Stimulated activated memory B cell treated with anti-CD40 and anti-IgM and Interleukin-4, amounts not matched to agents 10 μg/mL and 1 μg/mL and 100 μg/mL, for 72 hours (primary cell): ENCODE measurements at regions not wholly inside any gene's neighbourhood (a gene's known extent, or its start where the extent isn't known, plus 50 kb on each side); places are given as distances from the start of the nearest gene placed in this dataset.
"Not testable (repeated sequence)": the region's sequence is repeated elsewhere in the genome, so short reads cannot be mapped to it uniquely, and the experiment has no call there.

Experiments used
- ATAC-seq: fragments of 150-1000 bp; cut with Tn5 transposase; 2 replicates; pipeline ENCODE4 v1.10.0; 2021
- H3K27ac Mint-ChIP-seq: one replicate; pipeline ENCODE4 v1.8.0; 2022; ENCODE audit warnings: mild to moderate bottlenecking, mixed read lengths
- H3K27me3 Mint-ChIP-seq: one replicate; pipeline ENCODE4 v1.8.0; 2022; ENCODE audit warnings: mixed read lengths
- H3K36me3 Mint-ChIP-seq: one replicate; pipeline ENCODE4 v1.8.0; 2022; ENCODE audit warnings: mixed read lengths
- H3K4me1 Mint-ChIP-seq: one replicate; pipeline ENCODE4 v1.8.0; 2022; ENCODE audit warnings: mixed read lengths
- H3K4me3 Mint-ChIP-seq: one replicate; pipeline ENCODE4 v1.8.0; 2022; ENCODE audit warnings: mild to moderate bottlenecking, moderate library complexity, mixed read lengths
- H3K9me3 Mint-ChIP-seq: one replicate; pipeline ENCODE4 v1.8.0; 2022; ENCODE audit warnings: mixed read lengths

DNA sequence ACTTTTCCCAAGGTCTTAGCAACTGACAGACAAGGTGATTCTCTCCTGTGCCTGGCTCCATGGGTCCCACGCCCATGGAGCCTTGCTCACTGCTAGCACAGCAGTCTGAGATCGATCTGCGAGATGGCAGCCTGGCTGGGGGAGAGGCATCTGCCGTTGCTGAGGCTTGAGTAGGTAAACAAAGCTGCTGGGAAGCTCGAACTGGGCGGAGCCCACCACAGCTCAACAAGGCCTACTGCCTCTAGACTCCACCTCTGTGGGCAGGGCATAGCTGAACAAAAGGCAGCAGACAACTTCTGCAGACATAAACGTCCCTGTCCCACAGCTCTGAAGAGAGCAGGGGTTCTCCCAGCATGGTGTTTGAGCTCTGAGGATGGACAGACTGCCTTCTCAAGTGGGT is 224.9 kb upstream of the CNR1 start:
- peaks cover 13% of the 10 kb centered on the region for H3K27me3 Mint-ChIP-seq
- H3K4me1 Mint-ChIP-seq, H3K27ac Mint-ChIP-seq, ATAC-seq, H3K36me3 Mint-ChIP-seq, H3K9me3 Mint-ChIP-seq, H3K4me3 Mint-ChIP-seq: not testable (repeated sequence)

DNA sequence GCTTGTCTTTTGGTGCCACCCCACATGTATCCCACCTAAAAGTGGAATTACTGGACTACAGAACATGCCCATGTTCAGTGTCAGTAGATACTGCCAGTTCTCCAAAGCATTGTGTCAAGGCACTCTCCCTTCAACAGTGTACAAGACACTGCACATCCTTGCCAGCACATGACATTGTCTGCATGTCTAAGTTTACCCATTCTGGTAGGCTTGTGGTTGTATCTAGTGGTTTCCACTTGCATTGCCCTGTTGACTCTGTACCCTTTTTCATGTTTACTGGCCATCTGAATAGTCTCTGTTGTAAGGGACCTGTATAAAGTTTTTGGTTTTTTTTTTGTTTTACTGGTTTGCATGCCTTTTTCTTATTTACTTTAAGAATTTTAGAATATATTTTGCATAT is 222.4 kb upstream of the CNR1 start:
- Mint-ChIP-seq H3K4me1 (no peaks in the 10 kb centered on the region), H3K9me3 (no peaks in the 10 kb centered on the region), H3K36me3 (no peaks in the 10 kb centered on the region), H3K4me3 (no peak overlapping the region), H3K27ac (no peak overlapping the region), H3K27me3 (peaks cover 20% of the 10 kb centered on the region)
- no peak for ATAC-seq

DNA sequence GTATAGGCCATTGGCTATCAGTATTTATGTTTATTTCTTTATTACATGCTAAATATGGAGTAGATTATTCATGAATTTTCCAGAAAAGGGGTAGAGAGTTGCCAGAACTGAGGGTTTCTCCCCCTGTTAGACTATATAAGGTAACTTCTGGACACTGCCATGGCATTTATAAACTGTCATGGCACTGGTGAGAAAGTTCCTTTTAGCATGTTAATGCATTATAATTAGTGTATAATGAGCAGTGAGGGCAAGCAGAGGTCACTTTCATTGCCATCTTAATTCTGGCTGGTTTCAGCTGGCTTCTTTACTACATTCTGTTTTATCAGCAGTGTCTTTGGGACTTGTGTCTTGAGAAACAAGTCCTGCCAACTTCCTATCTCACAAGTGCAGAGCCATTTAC is 220.0 kb upstream of the CNR1 start:
- Mint-ChIP-seq H3K27ac (no peak overlapping the region), H3K36me3 (no peaks in the 10 kb centered on the region), H3K9me3 (no peaks in the 10 kb centered on the region), H3K4me1 (no peaks in the 10 kb centered on the region), H3K27me3 (peaks cover 10% of the 10 kb centered on the region), H3K4me3 (no peak overlapping the region)
- no peak for ATAC-seq

DNA sequence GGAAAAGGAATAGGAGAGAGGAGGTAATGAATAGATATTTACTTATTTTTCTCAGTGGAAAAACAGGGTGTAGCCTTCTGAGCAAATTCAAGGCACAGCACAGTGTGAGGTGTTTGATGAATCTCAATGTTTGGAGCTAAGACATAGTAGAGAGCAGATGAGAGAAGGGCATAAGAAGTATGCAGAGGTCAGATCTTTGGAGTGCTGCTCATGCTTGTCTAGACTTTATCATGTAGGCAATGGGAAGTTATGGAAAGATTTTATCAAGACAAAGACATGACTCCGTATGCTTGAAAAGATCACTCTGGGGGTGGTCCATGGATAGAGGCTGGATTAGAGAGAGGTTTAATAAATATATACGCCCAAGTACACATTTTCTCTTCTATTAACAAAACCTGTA is 217.0 kb upstream of the CNR1 start:
- no peak for ATAC-seq

DNA sequence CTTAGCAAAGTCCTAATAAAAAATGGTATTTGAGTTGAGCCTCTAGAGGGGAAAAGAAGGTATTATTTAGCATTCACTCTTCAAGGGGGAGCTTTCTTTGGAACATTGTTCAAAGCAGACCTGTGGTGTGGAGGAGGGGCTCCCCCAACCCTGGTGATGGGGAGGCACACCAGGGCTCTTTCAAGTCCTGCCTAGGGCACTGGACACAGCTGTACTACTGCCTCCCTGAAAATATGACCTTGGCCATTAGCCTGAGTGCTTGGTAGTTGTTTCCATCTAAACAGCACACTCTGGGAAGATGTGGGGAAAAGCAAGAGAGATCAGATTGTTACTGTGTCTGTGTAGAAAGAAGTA is 215.1 kb upstream of the CNR1 start:
- Mint-ChIP-seq H3K27me3 (peaks cover 9% of the 10 kb centered on the region), H3K4me1 (no peaks in the 10 kb centered on the region), H3K36me3 (no peaks in the 10 kb centered on the region), H3K27ac (no peak overlapping the region), H3K4me3 (no peak overlapping the region), H3K9me3 (no peaks in the 10 kb centered on the region)
- no peak for ATAC-seq

More for the DNA sequence above, 217.0 kb upstream of the CNR1 start:
- Mint-ChIP-seq H3K4me3 (no peak overlapping the region), H3K27me3 (peaks cover 9% of the 10 kb centered on the region), H3K27ac (no peak overlapping the region), H3K9me3 (no peaks in the 10 kb centered on the region), H3K36me3 (no peaks in the 10 kb centered on the region), H3K4me1 (no peaks in the 10 kb centered on the region)

DNA sequence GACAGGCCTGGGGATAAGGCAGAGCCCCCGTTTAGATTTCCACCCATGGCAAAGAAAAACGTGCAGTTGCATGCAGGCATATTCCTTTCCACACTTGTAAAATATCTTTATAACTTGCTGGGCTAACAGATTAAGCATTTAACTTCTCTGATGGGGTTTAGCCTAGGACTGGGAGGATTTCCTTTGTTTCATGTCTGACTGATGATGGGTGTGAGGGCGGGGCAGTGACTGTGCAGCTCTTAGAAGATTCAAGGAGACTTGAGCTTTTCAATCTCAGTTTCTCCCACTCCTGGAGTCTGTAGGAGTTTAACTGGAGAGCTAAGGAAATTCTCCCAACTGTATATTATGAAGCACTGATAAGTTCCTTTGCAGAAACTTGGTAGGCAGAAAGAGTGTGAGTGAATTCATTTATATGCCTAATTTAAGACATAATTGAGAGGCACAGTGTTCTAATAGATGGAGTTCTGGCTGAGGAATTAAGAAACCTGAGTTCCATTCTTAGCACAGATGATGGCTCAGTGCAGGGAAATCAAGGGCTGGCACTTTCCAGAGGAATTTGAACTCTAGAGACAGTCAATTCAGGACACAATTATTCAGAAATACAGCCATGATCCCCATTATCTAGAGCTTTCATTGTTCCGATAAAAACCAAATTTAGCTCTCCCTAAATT is 214.6 kb upstream of the CNR1 start:
- Mint-ChIP-seq H3K27ac (no peak overlapping the region), H3K27me3 (peaks cover 9% of the 10 kb centered on the region)
- no peak for ATAC-seq

DNA sequence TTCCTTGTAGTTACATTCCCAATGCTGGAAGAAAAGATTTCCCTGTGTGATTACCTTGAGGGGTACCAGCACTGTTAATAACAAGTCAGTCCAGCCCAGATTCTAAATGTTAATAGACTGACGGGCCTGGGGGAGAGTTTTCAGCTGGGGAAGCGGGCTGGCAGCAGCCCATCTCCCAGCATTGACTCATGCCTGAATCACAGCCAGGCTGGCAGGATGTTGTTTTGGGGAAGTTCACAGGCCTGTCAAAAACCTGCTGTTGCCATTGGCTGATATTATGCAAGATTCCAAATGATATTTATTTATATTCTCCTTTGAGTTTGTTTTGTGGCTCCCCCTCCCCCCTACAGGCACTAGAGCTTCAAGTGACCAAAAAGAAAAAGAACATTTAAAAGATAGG is 213.9 kb upstream of the CNR1 start:
- no peak for ATAC-seq

More for the DNA sequence above, 214.6 kb upstream of the CNR1 start:
- Mint-ChIP-seq H3K4me3 (no peak overlapping the region), H3K9me3 (no peaks in the 10 kb centered on the region), H3K36me3 (no peaks in the 10 kb centered on the region), H3K4me1 (no peaks in the 10 kb centered on the region)

DNA sequence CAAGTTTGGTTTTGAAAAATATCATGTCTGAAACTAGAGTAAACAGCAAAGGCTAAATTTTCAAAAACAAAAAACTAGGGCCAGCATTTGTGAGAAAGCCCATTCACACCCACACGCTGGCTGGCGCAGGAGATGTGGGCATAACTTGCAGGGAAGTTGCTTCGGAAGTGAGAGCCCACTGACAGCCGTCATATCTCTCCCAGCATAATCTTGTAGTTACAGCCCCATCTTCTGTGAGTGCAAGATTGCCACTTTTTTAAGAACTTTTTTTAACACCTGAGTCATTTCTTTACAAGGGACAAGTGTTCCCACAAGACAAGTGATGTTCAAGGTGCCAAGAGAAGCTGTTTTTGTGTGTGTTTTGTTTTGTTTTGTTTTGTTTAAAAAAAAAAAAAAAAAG is 212.5 kb upstream of the CNR1 start:
- Mint-ChIP-seq H3K27me3 (peaks cover 2% of the 10 kb centered on the region), H3K9me3 (no peaks in the 10 kb centered on the region), H3K36me3 (no peaks in the 10 kb centered on the region), H3K4me3 (no peak overlapping the region), H3K4me1 (no peaks in the 10 kb centered on the region), H3K27ac (no peak overlapping the region)
- no peak for ATAC-seq

More for the DNA sequence above, 213.9 kb upstream of the CNR1 start:
- H3K4me1 Mint-ChIP-seq, result no peaks in the 10 kb centered on the region
- no peaks in the 10 kb centered on the region for H3K9me3 Mint-ChIP-seq
- H3K36me3 Mint-ChIP-seq, result no peaks in the 10 kb centered on the region
- no peak overlapping the region for H3K4me3 Mint-ChIP-seq
- no peak overlapping the region for H3K27ac Mint-ChIP-seq
- peaks cover 9% of the 10 kb centered on the region for H3K27me3 Mint-ChIP-seq

DNA sequence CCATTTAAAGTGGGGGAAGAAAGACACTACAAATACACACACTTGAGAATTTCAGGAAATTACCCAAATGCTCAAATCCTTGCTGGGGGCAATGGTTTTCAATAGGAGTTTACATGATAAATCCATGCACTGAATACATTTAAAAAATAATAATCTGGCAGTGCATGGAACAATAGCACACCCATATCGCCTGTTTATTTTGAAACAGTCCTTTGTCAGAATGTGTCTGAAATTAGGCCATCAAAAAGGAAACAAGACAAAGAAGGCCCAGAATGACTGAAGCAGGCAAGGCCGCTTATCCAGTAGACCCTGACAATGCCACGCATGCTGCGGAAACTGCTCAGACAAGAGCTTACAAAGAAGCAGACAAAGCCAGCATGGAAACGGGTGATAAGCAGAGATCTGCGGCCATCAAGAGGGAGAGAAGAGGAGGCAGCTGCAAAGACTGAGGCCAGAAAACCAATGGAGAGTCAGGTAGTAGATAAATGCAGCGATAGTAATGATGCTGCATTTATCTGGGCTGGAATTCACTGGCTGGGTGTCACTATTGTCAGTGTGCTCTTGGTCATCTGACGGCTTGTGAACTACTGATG is 211.9 kb upstream of the CNR1 start:
- no peak for ATAC-seq
- Mint-ChIP-seq H3K4me1 (no peaks in the 10 kb centered on the region), H3K4me3 (no peak overlapping the region), H3K9me3 (no peaks in the 10 kb centered on the region), H3K36me3 (no peaks in the 10 kb centered on the region), H3K27ac (no peak overlapping the region), H3K27me3 (no peaks in the 10 kb centered on the region)

DNA sequence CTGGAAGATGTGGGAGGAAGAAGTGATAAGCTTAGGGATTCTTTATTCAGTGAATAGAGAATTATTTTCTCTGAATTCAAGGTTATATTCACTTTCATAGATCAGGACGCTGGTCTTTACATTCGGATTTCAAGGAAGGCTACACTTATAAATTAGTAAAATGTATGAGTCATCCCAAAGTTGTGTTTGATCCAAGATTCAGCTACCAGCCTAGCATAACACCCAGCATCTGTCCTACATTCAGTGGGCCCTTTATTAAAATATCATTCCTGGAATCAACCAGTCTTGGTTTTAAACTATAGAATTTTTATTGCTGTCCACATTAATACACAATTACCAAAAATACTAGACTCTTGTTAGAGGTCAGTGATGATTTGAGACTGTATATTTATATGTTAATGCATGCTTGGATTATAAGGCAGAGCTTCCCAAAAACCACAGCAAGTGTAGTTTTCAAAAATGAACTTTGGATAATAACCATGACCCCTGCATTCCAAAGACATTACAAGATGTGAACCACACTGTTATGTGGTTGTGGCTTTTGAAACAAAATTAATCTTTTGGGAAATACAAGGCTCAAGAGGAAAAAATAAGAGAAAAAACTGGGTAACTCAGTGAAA is 210.7 kb upstream of the CNR1 start:
- Mint-ChIP-seq H3K27ac (no peak overlapping the region), H3K9me3 (no peaks in the 10 kb centered on the region), H3K36me3 (no peaks in the 10 kb centered on the region), H3K4me3 (no peak overlapping the region), H3K4me1 (no peaks in the 10 kb centered on the region), H3K27me3 (no peaks in the 10 kb centered on the region)
- no peak for ATAC-seq

DNA sequence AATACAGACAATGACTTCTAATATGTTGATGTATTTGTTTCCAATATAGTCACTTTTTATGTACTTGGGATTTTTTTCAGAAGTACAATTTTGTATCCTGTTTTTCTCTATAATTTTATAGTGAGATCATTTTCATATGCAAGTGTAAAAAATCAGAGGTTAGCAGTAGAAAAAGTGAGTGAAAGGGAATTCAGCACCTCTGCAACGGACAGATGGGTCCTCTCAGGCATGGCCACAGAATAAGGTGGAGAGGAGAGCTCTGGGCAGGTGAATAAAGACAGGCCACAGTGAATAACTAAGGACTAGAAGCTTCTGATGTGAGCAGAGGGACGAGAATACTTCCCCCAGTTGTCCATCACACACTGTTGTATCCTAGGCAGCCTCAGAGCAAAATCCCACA is 210.1 kb upstream of the CNR1 start:
- no peaks in the 10 kb centered on the region for H3K9me3 Mint-ChIP-seq
- H3K4me1 Mint-ChIP-seq, result no peaks in the 10 kb centered on the region
- H3K27me3 Mint-ChIP-seq, result no peaks in the 10 kb centered on the region
- no peak overlapping the region for H3K4me3 Mint-ChIP-seq
- no peak overlapping the region for H3K27ac Mint-ChIP-seq
- no peaks in the 10 kb centered on the region for H3K36me3 Mint-ChIP-seq
- ATAC-seq, result no peak

DNA sequence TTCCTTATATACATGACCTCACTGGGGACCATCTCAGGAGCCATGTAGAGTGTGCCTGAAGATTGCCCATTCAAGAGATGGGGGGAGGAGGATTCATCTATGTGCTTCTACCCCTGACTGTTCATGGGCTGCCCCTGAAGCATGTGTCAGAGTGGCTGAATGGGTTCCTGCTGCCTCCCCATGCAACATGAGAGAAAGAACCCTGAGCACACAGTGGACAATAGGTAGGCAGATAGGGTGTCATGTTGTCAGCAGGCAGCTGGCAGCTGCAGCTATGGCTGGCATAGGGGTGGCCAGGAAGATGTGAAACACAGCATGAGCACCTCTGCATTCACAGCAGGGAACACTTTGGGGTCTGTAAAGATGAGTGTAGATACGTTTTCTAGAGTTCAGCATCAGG is 208.4 kb upstream of the CNR1 start:
- Mint-ChIP-seq H3K4me1 (no peaks in the 10 kb centered on the region), H3K9me3 (no peaks in the 10 kb centered on the region), H3K27me3 (peaks cover 8% of the 10 kb centered on the region), H3K27ac (no peak overlapping the region), H3K36me3 (no peaks in the 10 kb centered on the region), H3K4me3 (no peak overlapping the region)
- no peak for ATAC-seq

DNA sequence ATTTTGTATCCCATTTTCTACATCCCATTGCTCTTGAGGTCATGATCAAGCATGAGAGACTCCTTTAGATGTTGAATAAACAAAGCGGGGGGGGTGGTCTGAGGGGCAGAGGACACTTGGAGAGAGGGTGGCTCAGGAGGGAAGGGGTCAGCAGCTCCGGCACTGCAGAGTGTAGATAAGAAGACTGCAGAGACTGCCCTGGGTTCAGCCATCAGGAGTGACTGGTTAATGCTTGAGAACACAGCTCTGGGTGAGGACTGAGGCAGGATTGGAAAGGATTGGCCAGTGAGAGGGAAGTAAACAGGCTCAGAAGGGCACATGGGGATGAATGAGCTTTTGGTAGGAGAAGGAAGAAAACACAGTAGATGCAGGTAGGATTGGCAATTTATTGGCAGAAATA is 205.3 kb upstream of the CNR1 start:
- Mint-ChIP-seq H3K4me3 (no peak overlapping the region), H3K9me3 (no peaks in the 10 kb centered on the region), H3K4me1 (peaks cover 5% of the 10 kb centered on the region), H3K27me3 (peaks cover 19% of the 10 kb centered on the region), H3K36me3 (no peaks in the 10 kb centered on the region), H3K27ac (no peak overlapping the region)
- peak; percentile 10 for ATAC-seq

DNA sequence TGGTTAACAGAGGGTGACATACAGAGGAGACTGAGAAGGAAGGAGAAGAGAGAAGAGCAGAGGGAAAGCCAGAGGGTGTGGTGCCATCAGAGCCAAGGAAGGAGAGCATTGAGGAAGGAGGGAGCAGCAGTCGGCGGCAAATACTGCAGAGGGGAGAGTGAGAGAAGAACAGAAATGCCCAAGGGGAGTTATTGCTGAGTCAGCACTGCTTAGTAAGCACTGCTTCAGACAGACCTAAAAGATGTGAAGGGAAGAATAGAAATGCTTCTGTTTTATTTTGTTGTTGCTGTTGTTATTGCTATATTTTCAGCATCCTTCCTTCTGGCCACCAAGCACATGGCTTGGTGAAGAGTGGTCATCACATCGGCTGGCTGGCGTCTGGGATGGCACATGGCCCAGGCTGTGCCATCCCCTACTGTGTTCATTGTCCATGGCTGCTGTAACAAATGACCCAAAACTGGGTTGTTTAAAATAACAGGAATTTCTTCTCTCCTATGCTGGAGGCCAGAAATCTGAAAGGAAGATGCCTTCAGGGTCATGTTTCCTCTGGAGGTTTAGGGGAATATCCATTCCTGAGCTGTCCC is 204.1 kb upstream of the CNR1 start:
- ATAC-seq, result no peak
- Mint-ChIP-seq H3K9me3 (no peaks in the 10 kb centered on the region), H3K36me3 (no peaks in the 10 kb centered on the region), H3K4me3 (no peak overlapping the region), H3K4me1 (peaks cover 5% of the 10 kb centered on the region), H3K27me3 (peaks cover 19% of the 10 kb centered on the region), H3K27ac (no peak overlapping the region)

DNA sequence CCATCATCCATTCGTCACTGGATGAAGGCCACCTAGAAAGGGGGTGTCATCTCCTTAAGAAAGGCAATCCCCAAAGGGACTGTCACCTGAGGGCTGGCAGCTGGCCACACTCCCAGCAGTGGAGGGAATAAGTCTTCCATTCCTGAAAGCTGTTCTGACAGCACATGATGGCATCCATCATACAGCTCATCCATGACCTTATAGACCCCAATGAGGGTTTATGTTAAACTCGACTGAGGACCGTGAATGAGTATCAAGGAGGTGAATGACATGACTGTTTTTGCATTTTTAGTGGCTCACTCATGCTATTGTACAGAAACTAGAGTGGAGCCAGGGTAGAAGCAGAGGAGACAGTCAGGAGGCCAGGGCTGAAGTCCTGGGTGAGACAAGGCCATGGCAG is 203.1 kb upstream of the CNR1 start:
- H3K27me3 Mint-ChIP-seq, result peaks cover 19% of the 10 kb centered on the region
- H3K36me3 Mint-ChIP-seq, result no peaks in the 10 kb centered on the region
- ATAC-seq, result no peak
- peaks cover 5% of the 10 kb centered on the region for H3K4me1 Mint-ChIP-seq
- H3K27ac Mint-ChIP-seq, result no peak overlapping the region
- H3K4me3 Mint-ChIP-seq, result no peak overlapping the region
- no peaks in the 10 kb centered on the region for H3K9me3 Mint-ChIP-seq
